ENCODE measurements at regions not wholly inside any gene's neighbourhood (a gene's known extent, or its start where the extent isn't known, plus 50 kb on each side); places are given as distances from the start of the nearest gene placed in this dataset.

GRCh38 chrX:143800150-143800549 lies 79.6 kb upstream of the SPANXN2 start:
- DNase-seq (ENCODE audit: low spot score): no peak

DNA sequence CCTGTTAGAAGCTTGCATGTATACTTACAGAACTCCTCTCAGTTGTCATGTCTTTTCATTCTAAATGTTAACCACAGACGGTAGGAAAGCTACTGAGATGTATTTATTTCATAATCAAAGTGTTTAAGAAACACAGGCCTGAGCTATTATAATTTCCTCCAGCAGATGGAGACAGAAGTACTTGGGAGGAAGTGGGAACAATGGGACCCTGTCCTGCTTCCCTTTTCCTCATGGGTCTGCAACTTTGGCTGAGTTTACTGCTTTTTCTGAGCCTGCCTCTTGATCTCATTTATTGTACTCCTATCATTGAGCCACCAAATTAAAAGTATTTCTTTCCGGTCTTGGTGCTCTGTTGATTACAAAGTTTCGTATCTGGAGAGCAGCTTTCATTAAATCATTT lies 67.7 kb upstream of the SPANXN2 start:
- DNase-seq (ENCODE audit: low spot score): peak; percentile 49

DNA sequence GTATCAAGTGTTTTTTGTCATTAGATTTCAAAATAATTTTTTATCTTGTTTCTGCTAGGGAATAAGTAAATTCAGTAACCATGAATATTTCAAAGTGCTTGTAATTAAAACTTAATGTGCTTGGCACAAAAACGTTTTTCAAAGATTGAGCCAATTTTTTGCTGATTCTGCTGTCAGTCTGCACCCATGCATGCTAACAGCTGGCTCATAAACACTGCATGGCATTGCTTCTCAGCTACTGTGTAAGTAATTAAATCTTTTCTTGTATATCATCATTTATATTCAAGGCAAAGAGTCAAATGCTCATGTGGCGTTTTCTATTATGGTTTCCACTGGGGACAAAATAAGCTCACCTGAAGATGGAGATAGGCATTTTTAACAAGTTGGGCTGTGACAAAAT lies 66.8 kb upstream of the SPANXN2 start:
- no peak for DNase-seq (ENCODE audit: low spot score)

- peak; percentile 86 for DNase-seq (ENCODE audit: low spot score)
Measured at GRCh38 chrX:143781103-143781502, 60.6 kb upstream of the SPANXN2 start.

Measured in kidney tubule cell (primary cell).